ENCODE measurements at regions not wholly inside any gene's neighbourhood (a gene's known extent, or its start where the extent isn't known, plus 50 kb on each side); places are given as distances from the start of the nearest gene placed in this dataset.
A peak's percentile ranks its signal among the peaks of the same experiment; 100 is the strongest.

DNA sequence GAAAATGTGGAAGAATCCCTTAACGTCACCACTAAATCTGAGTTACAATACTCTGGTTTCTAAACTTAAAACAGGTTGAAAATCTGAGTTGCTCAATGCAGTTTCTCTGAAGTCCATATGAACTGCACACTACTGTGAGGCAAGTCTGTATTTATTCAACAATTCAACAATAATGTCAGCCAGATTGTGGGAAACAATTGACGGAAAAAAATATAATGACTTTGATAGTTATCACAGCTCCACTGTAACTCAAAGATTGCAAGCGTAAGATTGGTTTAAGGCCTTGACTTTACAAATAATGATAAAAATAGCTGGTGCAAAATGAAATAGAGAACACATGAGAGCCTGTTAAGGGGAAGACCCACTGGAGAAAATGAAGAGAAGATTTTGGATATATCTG, 219.4 kb upstream of the CCDC150 start:
- Histone ChIP-seq H3K27me3 (ENCODE audit: insufficient read depth, insufficient read length) (no peaks in the 10 kb centered on the region), H3K9me3 (ENCODE audit: insufficient read depth, low read length) (no peaks in the 10 kb centered on the region), H3K36me3 (ENCODE audit: insufficient read depth, insufficient read length, low read length) (no peaks in the 10 kb centered on the region), H3K4me3 (ENCODE audit: insufficient read length, low read depth) (no peak overlapping the region), H3K4me1 (ENCODE audit: insufficient read depth, insufficient read length) (no peaks in the 10 kb centered on the region), H3K9ac (ENCODE audit: insufficient read length, low read depth) (no peak overlapping the region)
- TF ChIP-seq SUZ12 (IDR thresholded peaks at IDR 0.05; ENCODE audit: extremely low read depth, insufficient read depth, insufficient read length) (no peak), YY1 (IDR thresholded peaks at IDR 0.05; ENCODE audit: insufficient read depth, insufficient read length) (no peak), ZNF274 (IDR thresholded peaks at IDR 0.05; ENCODE audit: low read depth, low read length) (no peak)
- DNase-seq (ENCODE audit: low read depth, low spot score), result no peak

DNA sequence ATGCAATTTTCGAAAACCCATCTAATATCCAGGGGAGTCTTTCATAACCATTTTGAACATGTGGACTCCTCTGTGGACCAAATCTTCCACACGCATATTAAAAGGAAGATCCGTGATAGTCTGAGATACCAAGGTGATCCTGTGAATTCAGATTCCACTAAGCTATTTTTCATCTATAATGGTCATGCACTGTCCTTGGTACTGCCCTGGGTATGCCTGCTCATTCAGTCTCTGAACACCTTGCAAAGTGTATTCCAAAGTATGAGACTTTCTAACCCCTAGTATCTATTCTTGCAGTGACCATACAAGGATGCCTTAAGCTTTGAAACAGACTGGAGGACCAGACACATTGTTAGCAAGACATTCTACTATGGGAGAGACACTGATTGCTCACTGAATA, 217.6 kb upstream of the CCDC150 start:
- Histone ChIP-seq H3K27me3 (ENCODE audit: insufficient read depth, insufficient read length) (no peaks in the 10 kb centered on the region), H3K36me3 (ENCODE audit: insufficient read depth, insufficient read length, low read length) (no peaks in the 10 kb centered on the region), H3K4me1 (ENCODE audit: insufficient read depth, insufficient read length) (no peaks in the 10 kb centered on the region), H3K4me3 (ENCODE audit: insufficient read length, low read depth) (no peak overlapping the region), H3K9me3 (ENCODE audit: insufficient read depth, low read length) (no peaks in the 10 kb centered on the region), H3K9ac (ENCODE audit: insufficient read length, low read depth) (no peak overlapping the region)
- TF ChIP-seq ZNF274 (IDR thresholded peaks at IDR 0.05; ENCODE audit: low read depth, low read length) (no peak), YY1 (IDR thresholded peaks at IDR 0.05; ENCODE audit: insufficient read depth, insufficient read length) (no peak), SUZ12 (IDR thresholded peaks at IDR 0.05; ENCODE audit: extremely low read depth, insufficient read depth, insufficient read length) (no peak)
- DNase-seq (ENCODE audit: low read depth, low spot score), result no peak

DNA sequence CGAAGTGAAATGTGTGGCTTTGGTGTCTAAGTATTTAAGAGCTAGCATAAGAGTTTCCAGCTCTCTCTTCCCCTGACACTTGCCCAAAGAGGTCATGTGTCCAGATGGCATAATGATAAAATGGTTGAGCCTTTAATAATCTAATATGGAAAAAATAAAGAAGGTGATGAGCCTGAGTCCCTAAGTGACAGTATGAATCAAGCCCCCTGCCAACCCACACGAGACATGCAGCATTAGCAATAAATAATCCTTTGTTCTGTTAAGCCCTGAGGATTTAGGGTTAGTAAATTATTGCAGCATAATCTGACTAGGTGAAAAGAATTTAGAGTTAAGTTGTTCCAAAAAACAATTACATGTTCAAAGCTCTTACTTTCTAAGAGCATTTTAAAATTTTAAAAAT, 217.2 kb upstream of the CCDC150 start:
- Histone ChIP-seq H3K9ac (ENCODE audit: insufficient read length, low read depth) (no peak overlapping the region), H3K27me3 (ENCODE audit: insufficient read depth, insufficient read length) (no peaks in the 10 kb centered on the region), H3K9me3 (ENCODE audit: insufficient read depth, low read length) (no peaks in the 10 kb centered on the region), H3K4me1 (ENCODE audit: insufficient read depth, insufficient read length) (no peaks in the 10 kb centered on the region), H3K36me3 (ENCODE audit: insufficient read depth, insufficient read length, low read length) (no peaks in the 10 kb centered on the region), H3K4me3 (ENCODE audit: insufficient read length, low read depth) (no peak overlapping the region)
- DNase-seq (ENCODE audit: low read depth, low spot score), result no peak
- TF ChIP-seq ZNF274 (IDR thresholded peaks at IDR 0.05; ENCODE audit: low read depth, low read length) (no peak), SUZ12 (IDR thresholded peaks at IDR 0.05; ENCODE audit: extremely low read depth, insufficient read depth, insufficient read length) (no peak), YY1 (IDR thresholded peaks at IDR 0.05; ENCODE audit: insufficient read depth, insufficient read length) (no peak)

DNA sequence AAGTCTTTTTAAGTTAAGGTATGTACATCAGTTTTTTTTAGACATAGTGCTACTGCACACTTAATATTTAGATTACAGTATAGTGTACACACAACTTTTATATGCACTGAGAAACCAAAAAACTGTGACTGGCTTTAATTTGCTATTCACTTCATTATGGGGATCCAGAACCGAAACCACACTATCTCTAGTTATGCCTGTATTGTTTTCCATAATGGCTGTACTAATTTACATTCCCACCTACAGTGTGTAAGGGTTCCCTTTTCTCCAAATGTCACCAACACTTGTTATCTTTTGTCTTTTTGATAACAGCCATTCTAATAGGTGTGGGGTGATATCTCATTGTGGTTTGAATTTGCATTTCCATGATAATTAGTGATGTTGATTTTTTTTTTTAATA, 213.4 kb upstream of the CCDC150 start:
- Histone ChIP-seq H3K9ac (ENCODE audit: insufficient read length, low read depth) (no peak overlapping the region), H3K4me1 (ENCODE audit: insufficient read depth, insufficient read length) (no peaks in the 10 kb centered on the region), H3K4me3 (ENCODE audit: insufficient read length, low read depth) (no peak overlapping the region), H3K9me3 (ENCODE audit: insufficient read depth, low read length) (no peaks in the 10 kb centered on the region), H3K27me3 (ENCODE audit: insufficient read depth, insufficient read length) (no peaks in the 10 kb centered on the region), H3K36me3 (ENCODE audit: insufficient read depth, insufficient read length, low read length) (no peaks in the 10 kb centered on the region)
- no peak for TF ChIP-seq YY1 (IDR thresholded peaks at IDR 0.05; ENCODE audit: insufficient read depth, insufficient read length)
- TF ChIP-seq ZNF274 (IDR thresholded peaks at IDR 0.05; ENCODE audit: low read depth, low read length), result no peak
- TF ChIP-seq SUZ12 (IDR thresholded peaks at IDR 0.05; ENCODE audit: extremely low read depth, insufficient read depth, insufficient read length), result no peak
- DNase-seq (ENCODE audit: low read depth, low spot score), result no peak

DNA sequence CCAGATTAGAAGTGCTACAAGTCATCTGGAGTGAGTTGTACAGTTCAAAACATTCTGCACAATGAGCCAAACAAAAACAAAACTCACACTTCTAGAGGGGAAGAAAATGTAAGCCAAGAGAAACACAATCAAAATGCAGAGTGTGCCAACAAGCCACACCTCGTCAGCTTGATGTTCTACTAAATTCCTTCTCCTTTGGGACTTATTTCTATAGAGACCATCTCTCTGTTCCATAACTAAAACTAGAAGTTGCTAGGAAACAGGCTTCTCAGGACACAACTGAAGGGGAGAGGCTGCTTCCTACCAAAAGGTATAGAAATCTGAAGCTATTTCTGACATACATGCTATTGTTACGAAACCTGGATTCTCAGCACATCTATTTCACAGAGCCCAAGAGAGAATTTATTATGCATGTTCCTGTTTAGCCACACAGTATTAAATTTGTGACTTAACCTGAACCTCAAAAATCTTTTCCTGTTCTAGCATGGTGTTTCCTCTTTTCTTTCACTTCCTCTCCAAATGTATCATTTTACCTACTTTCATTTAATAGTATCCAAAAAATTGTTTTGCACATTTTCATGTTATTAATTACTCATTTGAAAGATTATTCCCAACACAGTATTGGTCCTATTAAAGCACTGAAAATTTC, 211.4 kb upstream of the CCDC150 start:
- no peaks in the 10 kb centered on the region for H3K9me3 ChIP-seq (ENCODE audit: insufficient read depth, low read length)
- H3K4me1 ChIP-seq (ENCODE audit: insufficient read depth, insufficient read length), result no peaks in the 10 kb centered on the region
- DNase-seq (ENCODE audit: low read depth, low spot score), result no peak
- H3K9ac ChIP-seq (ENCODE audit: insufficient read length, low read depth), result no peak overlapping the region
- H3K4me3 ChIP-seq (ENCODE audit: insufficient read length, low read depth), result no peak overlapping the region
- TF ChIP-seq ZNF274 (IDR thresholded peaks at IDR 0.05; ENCODE audit: low read depth, low read length), result no peak
- no peak for TF ChIP-seq YY1 (IDR thresholded peaks at IDR 0.05; ENCODE audit: insufficient read depth, insufficient read length)
- no peak for TF ChIP-seq SUZ12 (IDR thresholded peaks at IDR 0.05; ENCODE audit: extremely low read depth, insufficient read depth, insufficient read length)
- no peaks in the 10 kb centered on the region for H3K36me3 ChIP-seq (ENCODE audit: insufficient read depth, insufficient read length, low read length)
- no peaks in the 10 kb centered on the region for H3K27me3 ChIP-seq (ENCODE audit: insufficient read depth, insufficient read length)

DNA sequence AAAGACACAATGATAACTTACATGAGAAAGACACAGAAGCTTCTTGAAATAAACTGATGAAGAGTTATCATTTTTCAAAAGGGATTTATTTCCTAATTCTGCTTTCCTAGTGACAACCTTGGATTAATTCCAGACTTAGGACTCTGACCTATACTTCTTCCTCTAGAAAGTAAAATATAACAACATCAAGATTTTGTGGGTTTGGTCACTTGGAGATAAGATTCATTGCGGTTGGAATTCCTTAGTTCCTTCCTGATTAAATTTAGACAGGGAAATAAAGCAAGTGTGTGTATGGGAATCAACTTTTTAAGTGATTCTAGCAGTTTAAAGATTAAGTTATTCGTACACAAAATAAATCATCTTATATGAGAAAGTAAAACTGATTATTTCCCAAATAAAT, 208.4 kb upstream of the CCDC150 start:
- TF ChIP-seq YY1 (IDR thresholded peaks at IDR 0.05; ENCODE audit: insufficient read depth, insufficient read length), result no peak
- TF ChIP-seq ZNF274 (IDR thresholded peaks at IDR 0.05; ENCODE audit: low read depth, low read length), result no peak
- TF ChIP-seq SUZ12 (IDR thresholded peaks at IDR 0.05; ENCODE audit: extremely low read depth, insufficient read depth, insufficient read length), result no peak
- DNase-seq (ENCODE audit: low read depth, low spot score), result no peak
- H3K9me3 ChIP-seq (ENCODE audit: insufficient read depth, low read length), result no peaks in the 10 kb centered on the region

DNA sequence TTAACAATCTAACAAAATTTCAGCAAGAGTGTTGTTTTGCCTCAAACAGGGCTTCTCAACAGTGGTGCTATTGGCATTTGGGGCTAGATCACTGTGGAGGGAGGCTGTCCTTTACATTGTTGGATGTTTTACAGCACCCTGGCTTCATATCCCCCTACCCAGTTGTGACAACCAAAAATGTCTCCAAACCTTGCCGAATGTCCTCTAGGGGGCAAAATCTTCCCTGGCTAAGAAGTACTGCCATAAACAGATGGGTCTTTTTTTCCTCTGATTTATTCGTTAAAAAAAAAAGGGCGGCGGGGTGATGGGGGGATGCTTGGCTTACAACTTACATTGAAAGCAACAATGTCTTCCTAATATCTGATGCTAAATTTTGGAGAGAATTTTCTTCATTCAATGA, 207.6 kb upstream of the CCDC150 start:
- Histone ChIP-seq H3K36me3 (ENCODE audit: insufficient read depth, insufficient read length, low read length) (no peaks in the 10 kb centered on the region), H3K9me3 (ENCODE audit: insufficient read depth, low read length) (no peaks in the 10 kb centered on the region), H3K4me1 (ENCODE audit: insufficient read depth, insufficient read length) (no peaks in the 10 kb centered on the region), H3K4me3 (ENCODE audit: insufficient read length, low read depth) (no peak overlapping the region), H3K27me3 (ENCODE audit: insufficient read depth, insufficient read length) (no peaks in the 10 kb centered on the region), H3K9ac (ENCODE audit: insufficient read length, low read depth) (no peak overlapping the region)
- TF ChIP-seq ZNF274 (IDR thresholded peaks at IDR 0.05; ENCODE audit: low read depth, low read length) (no peak), YY1 (IDR thresholded peaks at IDR 0.05; ENCODE audit: insufficient read depth, insufficient read length) (no peak), SUZ12 (IDR thresholded peaks at IDR 0.05; ENCODE audit: extremely low read depth, insufficient read depth, insufficient read length) (no peak)
- DNase-seq (ENCODE audit: low read depth, low spot score), result peak; percentile 35

More for the DNA sequence above, 208.4 kb upstream of the CCDC150 start:
- H3K27me3 ChIP-seq (ENCODE audit: insufficient read depth, insufficient read length), result no peaks in the 10 kb centered on the region
- no peak overlapping the region for H3K4me3 ChIP-seq (ENCODE audit: insufficient read length, low read depth)
- H3K9ac ChIP-seq (ENCODE audit: insufficient read length, low read depth), result no peak overlapping the region
- no peaks in the 10 kb centered on the region for H3K4me1 ChIP-seq (ENCODE audit: insufficient read depth, insufficient read length)
- no peaks in the 10 kb centered on the region for H3K36me3 ChIP-seq (ENCODE audit: insufficient read depth, insufficient read length, low read length)
